SK-N-SH treated with all-trans-retinoic acid at 6 μM for 48 hours (cell line): ENCODE measurements at regions not wholly inside any gene's neighbourhood (a gene's known extent, or its start where the extent isn't known, plus 50 kb on each side); places are given as distances from the start of the nearest gene placed in this dataset.

ENCODE experiments used
- CSDC2 ChIP-seq: fragments of 250-450 bp; sonication (Bioruptor Pico); IDR thresholded peaks from 2 replicates; pipeline ENCODE4 v1.5.0; 2020; ENCODE audit warnings: mild to moderate bottlenecking, moderate library complexity
- PPARA ChIP-seq: fragments of 250-450 bp; sonication (Bioruptor Pico); IDR thresholded peaks from 2 replicates; pipeline ENCODE4 v1.5.0; 2020; ENCODE audit warnings: mild to moderate bottlenecking, borderline replicate concordance
- RARB ChIP-seq: fragments of 250-450 bp; sonication (Bioruptor Pico); IDR thresholded peaks from 2 replicates; pipeline ENCODE4 v1.8.0; 2021; ENCODE audit warnings: mild to moderate bottlenecking, moderate library complexity
- ZFP3 ChIP-seq: fragments of 250-450 bp; sonication (Bioruptor Pico); IDR thresholded peaks from 2 replicates; pipeline ENCODE4 v1.5.0; 2020; ENCODE audit warnings: mild to moderate bottlenecking, moderate library complexity
- TF ChIP-seq, protein P1 (sequence below): fragments of 250-450 bp; sonication (Bioruptor Pico); IDR thresholded peaks from 2 replicates; pipeline ENCODE4 v1.5.0; 2020; ENCODE audit warnings: mild to moderate bottlenecking, moderate library complexity

DNA sequence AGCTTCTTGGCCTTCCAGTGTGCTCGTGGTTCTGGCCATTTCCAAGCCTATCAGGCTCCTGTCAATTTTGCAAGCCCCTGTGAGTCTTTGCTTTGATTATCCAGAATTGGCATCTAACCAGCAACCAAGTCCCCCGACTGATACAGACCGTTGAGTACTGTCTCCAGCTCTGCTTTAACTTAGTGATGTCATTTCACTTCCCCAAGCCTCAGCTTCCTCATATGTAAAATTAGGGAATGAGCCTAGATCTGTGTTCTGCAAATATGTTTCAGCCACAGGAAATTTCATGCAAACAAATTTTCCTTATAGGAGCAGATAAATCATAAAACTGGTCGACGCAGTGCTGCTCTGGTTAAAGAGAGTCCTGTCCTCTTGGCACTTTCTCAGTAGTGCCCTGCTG is 60.1 kb upstream of the WSB1 start:
- no peak for TF ChIP-seq CSDC2
- no peak for TF ChIP-seq PPARA (CRISPR knock-in tag)
- TF ChIP-seq, protein P1, sequence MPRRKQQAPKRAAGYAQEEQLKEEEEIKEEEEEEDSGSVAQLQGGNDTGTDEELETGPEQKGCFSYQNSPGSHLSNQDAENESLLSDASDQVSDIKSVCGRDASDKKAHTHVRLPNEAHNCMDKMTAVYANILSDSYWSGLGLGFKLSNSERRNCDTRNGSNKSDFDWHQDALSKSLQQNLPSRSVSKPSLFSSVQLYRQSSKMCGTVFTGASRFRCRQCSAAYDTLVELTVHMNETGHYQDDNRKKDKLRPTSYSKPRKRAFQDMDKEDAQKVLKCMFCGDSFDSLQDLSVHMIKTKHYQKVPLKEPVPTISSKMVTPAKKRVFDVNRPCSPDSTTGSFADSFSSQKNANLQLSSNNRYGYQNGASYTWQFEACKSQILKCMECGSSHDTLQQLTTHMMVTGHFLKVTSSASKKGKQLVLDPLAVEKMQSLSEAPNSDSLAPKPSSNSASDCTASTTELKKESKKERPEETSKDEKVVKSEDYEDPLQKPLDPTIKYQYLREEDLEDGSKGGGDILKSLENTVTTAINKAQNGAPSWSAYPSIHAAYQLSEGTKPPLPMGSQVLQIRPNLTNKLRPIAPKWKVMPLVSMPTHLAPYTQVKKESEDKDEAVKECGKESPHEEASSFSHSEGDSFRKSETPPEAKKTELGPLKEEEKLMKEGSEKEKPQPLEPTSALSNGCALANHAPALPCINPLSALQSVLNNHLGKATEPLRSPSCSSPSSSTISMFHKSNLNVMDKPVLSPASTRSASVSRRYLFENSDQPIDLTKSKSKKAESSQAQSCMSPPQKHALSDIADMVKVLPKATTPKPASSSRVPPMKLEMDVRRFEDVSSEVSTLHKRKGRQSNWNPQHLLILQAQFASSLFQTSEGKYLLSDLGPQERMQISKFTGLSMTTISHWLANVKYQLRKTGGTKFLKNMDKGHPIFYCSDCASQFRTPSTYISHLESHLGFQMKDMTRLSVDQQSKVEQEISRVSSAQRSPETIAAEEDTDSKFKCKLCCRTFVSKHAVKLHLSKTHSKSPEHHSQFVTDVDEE (CRISPR knock-in tag): no peak
- TF ChIP-seq RARB (CRISPR knock-in tag): no peak
- no peak for TF ChIP-seq ZFP3
